HG03378 (cell line): ENCODE measurements at regions not wholly inside any gene's neighbourhood (a gene's known extent, or its start where the extent isn't known, plus 50 kb on each side); places are given as distances from the start of the nearest gene placed in this dataset.
"Not testable (repeated sequence)": the region's sequence is repeated elsewhere in the genome, so short reads cannot be mapped to it uniquely, and the experiment has no call there.

Source experiments
- ATAC-seq: cut with Tn5 transposase; IDR thresholded peaks from one replicate; pipeline ENCODE4 v1.9.1; 2021; ENCODE audit warnings: mild to moderate bottlenecking, moderate library complexity; ENCODE audit not compliant: unreplicated experiment

- no peak for ATAC-seq
Measured at GRCh38 chr6:153437193-153437592, 306.1 kb upstream of the RGS17 start.

- ATAC-seq = no peak
Measured at GRCh38 chr6:153436351-153436750, 305.3 kb upstream of the RGS17 start.

- ATAC-seq = no peak
Measured at GRCh38 chr6:153435787-153436186, 304.7 kb upstream of the RGS17 start.

- ATAC-seq = no peak
Measured at GRCh38 chr6:153425536-153425935, 294.5 kb upstream of the RGS17 start.

- ATAC-seq = no peak
Measured at GRCh38 chr6:153424719-153425400, 293.8 kb upstream of the RGS17 start.

GRCh38 chr6:153412519-153412918, 281.4 kb upstream of the RGS17 start:
- ATAC-seq = no peak

- ATAC-seq = no peak
Measured at GRCh38 chr6:153411070-153411648, 280.1 kb upstream of the RGS17 start.

GRCh38 chr6:153405931-153406330, 274.8 kb upstream of the RGS17 start:
- ATAC-seq = no peak

DNA sequence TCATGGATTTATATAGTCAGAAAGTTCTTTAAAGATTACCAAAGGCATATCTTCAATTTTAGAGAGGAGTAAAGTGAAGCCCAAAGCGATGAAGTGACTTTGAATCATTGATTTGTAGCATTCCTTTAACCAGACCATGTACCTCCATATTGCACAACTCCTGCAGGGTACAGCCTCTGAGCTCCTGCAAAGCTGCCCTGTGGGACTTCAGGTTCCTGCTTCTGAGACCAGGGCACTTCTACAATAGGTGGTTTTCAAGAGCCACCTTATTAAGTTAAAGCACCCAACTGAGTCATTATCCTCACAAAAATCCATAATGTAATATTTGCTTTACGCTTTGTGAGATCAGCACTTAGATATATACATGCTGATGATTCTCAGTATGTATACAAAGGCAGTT, 270.7 kb upstream of the RGS17 start:
- no peak for ATAC-seq

DNA sequence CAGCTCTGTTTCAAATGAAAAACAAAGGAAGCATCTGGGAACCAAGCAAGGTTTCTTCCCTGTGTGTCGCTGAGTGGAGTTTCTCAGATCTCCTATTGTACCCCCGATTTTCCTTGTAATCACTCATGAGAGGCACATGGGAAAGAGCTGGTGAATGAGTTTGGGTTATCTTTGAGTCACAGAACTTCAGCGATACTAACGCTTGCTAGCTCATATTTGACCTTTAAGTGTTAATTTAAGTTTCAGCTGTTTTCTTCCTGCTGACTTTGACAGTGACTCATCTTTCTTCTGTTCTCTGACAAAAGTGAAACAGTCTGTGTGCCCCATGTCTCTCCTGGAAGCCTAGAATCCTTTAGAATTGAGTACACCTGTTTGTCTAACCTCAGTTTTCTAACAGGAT, 261.1 kb upstream of the RGS17 start:
- no peak for ATAC-seq

DNA sequence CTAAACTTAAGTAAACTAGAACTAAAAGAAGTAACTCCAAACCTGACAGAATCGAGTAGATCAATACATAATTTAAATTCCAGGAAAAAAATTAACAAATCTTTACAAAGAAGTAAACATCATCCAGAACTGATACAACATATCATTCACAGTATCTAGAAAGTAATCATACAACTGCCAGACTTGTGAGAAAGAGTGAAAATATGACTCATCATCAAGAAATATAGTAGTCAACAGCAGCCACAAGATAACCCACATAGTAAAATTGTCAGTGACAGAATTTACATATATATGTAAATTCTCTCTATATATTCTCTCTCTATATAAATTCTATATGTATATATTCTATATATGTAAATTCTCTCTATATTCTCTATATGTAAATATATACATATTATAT, 242.8 kb upstream of the RGS17 start:
- no peak for ATAC-seq

DNA sequence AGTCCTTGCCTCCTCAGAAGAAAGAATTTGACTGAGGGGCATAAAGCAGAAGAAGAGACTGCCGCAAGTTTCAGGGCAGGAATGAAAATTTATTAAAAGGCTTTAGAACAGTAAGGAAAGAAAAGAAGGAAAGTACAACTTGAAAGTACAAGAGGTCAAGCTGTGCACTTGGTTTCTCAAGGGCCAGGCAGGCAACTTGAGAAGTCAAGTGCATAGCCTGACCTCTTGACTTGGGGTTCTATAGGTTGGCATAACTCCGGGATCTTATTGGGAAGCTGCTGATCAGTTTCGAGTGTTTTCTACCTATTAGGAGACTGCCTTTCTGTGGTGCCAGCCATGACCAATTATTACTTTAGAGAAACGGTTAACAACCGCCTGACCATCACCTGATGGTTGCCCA, 237.0 kb upstream of the RGS17 start:
- no peak for ATAC-seq

DNA sequence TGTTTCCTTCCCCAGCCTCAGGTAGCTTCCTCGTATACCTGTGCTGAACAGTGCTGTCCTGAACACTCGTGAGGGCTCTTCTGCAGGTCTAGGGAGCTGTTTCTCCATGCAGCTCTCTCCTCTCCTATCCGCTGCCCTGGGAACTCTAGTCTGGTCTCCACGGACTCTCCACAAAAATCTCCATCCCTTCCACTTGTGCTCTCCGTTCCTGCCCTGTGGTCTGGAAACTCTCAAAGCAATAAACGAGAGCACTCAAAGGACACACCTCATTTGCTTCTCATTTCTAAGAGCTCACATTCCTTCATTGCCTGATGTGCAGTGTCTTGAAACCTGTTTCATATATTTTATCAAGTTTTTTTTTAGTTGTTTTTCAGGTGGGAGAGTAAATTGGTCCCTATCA, 235.9 kb upstream of the RGS17 start:
- ATAC-seq = no peak

DNA sequence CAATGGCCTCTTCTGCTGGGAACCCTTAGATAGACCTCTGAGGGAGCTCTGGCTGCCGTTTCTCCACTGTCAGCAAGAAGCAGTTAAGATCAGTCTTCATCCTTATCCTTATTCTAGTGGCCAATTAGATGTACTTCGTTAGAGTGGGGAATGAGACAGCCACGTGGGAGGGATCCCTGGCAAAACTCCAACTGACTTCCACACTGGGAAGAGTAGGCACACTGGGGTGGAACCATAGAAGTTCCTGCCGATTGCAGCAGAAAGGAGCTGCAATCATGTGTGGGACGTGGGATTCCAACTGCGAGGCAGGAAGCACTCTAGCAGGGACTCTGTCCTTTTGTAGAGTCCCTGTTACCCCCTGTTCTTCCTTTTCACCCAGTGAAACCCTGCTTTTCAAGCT, 226.3 kb upstream of the RGS17 start:
- ATAC-seq = no peak

GRCh38 chr6:153340568-153340967, 209.5 kb upstream of the RGS17 start:
- no peak for ATAC-seq

- no peak for ATAC-seq
Measured at GRCh38 chr6:153334121-153334520, 203.0 kb upstream of the RGS17 start.

DNA sequence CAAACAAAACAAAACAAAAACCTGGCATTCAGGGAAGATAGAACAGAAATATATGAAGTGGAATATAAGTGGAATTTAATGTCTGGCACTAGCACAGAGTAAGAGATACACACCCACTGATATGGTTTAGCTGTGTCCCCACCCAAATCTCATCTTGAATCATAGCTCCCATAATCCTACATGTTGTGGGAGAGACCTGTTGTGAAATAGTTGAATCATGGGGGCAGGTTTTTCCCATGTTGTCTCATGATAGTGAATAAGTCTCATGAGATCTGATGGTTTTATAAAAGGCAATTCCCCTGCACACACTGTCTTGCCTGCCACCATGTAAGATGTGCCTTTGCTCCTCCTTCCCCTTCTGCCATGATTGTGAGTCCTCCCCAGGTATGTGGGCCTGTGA, 200.1 kb upstream of the RGS17 start:
- not testable (repeated sequence) for ATAC-seq

GRCh38 chr6:153328194-153328593, 197.1 kb upstream of the RGS17 start:
- no peak for ATAC-seq

GRCh38 chr6:153325661-153326060, 194.6 kb upstream of the RGS17 start:
- ATAC-seq = no peak

DNA sequence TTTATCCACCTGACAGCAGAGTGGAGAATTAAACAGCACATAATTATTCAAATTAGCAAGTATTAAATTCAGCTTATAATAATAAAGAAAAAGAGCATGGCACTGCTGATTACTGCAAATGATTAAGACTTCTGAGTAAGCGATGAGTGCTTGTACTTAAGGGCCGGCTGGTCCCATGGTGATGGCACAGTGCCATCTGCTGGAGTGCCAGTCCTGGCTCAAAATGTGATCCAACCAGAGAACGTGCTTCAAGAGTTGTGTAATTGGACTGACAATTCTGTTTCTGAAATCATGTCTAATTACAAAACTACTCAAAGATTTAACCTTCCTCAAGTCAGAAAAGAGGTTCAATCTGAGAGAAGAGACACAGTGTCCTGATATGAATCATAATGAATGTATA, 181.6 kb upstream of the RGS17 start:
- peak; percentile 60 for ATAC-seq

DNA sequence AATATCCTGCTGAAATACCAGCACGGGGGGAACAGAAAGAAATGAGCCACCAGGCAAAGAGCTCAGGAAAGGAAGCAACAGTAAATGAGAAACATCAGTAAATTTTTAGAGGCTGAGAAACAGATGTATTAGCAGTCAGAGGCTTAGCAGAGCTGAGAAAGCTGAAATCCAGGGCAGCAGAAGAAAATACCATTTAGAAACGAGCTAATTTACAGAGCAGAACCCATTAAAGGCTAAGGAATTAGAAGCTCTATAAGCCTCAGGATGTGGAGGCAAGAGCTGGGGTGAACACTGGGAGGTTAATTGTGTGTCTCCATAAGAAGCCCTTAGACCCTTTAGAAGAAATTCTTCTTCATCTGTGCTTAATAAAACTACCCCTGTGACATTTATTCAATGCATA, 178.6 kb upstream of the RGS17 start:
- ATAC-seq = no peak

DNA sequence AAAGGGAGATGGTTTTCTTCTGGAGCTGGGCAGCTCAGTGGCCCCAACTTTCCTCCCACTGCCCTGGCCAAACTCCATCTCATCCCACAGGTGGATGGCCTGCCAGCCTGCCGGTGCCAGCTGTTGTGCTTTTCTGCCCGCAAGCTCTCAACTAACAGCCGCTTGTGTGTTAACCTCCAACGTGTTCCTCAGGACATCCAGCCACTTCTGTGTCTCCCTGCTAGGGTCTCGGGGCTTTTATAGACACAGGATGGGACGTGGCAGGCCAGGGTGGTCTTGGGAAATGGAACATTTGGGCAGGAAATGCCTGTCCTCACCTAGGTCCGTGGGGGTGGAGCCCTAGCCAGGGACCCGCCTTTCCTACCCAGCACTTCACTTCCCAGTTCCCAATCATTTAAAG, 171.1 kb upstream of the RGS17 start:
- ATAC-seq = no peak

- peak; percentile 49 for ATAC-seq
Measured at GRCh38 chr6:153301602-153302001, 170.5 kb upstream of the RGS17 start.
